ENCODE measurements at regions not wholly inside any gene's neighbourhood (a gene's known extent, or its start where the extent isn't known, plus 50 kb on each side); places are given as distances from the start of the nearest gene placed in this dataset.
"Not testable (repeated sequence)": the region's sequence is repeated elsewhere in the genome, so short reads cannot be mapped to it uniquely, and the experiment has no call there.

GRCh38 chr5:12865529-12865928, 961.3 kb upstream of the CTNND2 start:
- DNase-seq (ENCODE audit: insufficient read length, low spot score) (no peak), FAIRE-seq (no peak)

GRCh38 chr5:12861886-12862654, 957.8 kb upstream of the CTNND2 start:
- DNase-seq (ENCODE audit: insufficient read length, low spot score) (no peak), FAIRE-seq (no peak)
- no peak for TF ChIP-seq CTCF (IDR thresholded peaks at IDR 0.05; ENCODE audit: insufficient read depth, missing control alignments)

More at GRCh38 chr5:12865529-12865928, 961.3 kb upstream of the CTNND2 start:
- no peak for TF ChIP-seq CTCF (IDR thresholded peaks at IDR 0.05; ENCODE audit: insufficient read depth, missing control alignments)

- not testable (repeated sequence) for DNase-seq (ENCODE audit: insufficient read length, low spot score); FAIRE-seq
Measured at GRCh38 chr5:12856105-12856504, 951.9 kb upstream of the CTNND2 start.

GRCh38 chr5:12854386-12854785, 950.1 kb upstream of the CTNND2 start:
- DNase-seq (ENCODE audit: insufficient read length, low spot score) (no peak), FAIRE-seq (no peak)
- no peak for TF ChIP-seq CTCF (IDR thresholded peaks at IDR 0.05; ENCODE audit: insufficient read depth, missing control alignments)

- FAIRE-seq (no peak), DNase-seq (ENCODE audit: insufficient read length, low spot score) (no peak)
- no peak for TF ChIP-seq CTCF (IDR thresholded peaks at IDR 0.05; ENCODE audit: insufficient read depth, missing control alignments)
Measured at GRCh38 chr5:12851761-12852160, 947.5 kb upstream of the CTNND2 start.

- DNase-seq (ENCODE audit: insufficient read length, low spot score): no peak
- no peak for TF ChIP-seq CTCF (IDR thresholded peaks at IDR 0.05; ENCODE audit: insufficient read depth, missing control alignments)
- FAIRE-seq: no peak
Measured at GRCh38 chr5:12848709-12849108, 944.5 kb upstream of the CTNND2 start.

GRCh38 chr5:12845549-12846159, 941.4 kb upstream of the CTNND2 start:
- FAIRE-seq (no peak), DNase-seq (ENCODE audit: insufficient read length, low spot score) (no peak)
- TF ChIP-seq CTCF (IDR thresholded peaks at IDR 0.05; ENCODE audit: insufficient read depth, missing control alignments): no peak
